GM10266 (cell line): ENCODE measurements at regions not wholly inside any gene's neighbourhood (a gene's known extent, or its start where the extent isn't known, plus 50 kb on each side); places are given as distances from the start of the nearest gene placed in this dataset.

Experiments used
- DNase-seq: peaks from one replicate; pipeline ENCODE4 v3.0.0; 2012; ENCODE audit errors: extremely low spot score
- TF ChIP-seq, protein P1 (sequence below): IDR thresholded peaks from 2 replicates; pipeline ENCODE4 v1.5.1; 2012; ENCODE audit warnings: mild to moderate bottlenecking, low read depth; ENCODE audit not compliant: control insufficient read depth, insufficient read depth; ENCODE audit errors: missing control alignments

DNA sequence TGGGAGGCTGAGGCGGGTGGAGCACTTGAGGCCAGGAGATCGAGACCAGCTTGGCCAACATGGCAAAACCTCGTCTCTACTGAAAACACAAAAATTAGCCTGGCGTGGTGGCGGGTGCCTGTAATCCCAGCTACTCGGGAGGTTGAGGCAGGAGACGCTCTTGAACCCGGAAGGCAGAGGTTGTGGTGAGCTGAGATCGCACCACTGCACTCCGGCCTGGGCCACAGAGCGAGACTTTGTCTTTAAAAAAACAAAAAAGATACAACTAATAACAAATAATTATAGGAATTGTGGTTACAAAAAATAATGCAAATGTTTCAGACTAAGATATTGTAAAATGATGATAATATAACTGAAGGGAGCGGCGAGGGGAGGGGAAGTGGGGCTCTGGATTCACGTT lies 90.3 kb upstream of the RTL6 start:
- TF ChIP-seq, protein P1, sequence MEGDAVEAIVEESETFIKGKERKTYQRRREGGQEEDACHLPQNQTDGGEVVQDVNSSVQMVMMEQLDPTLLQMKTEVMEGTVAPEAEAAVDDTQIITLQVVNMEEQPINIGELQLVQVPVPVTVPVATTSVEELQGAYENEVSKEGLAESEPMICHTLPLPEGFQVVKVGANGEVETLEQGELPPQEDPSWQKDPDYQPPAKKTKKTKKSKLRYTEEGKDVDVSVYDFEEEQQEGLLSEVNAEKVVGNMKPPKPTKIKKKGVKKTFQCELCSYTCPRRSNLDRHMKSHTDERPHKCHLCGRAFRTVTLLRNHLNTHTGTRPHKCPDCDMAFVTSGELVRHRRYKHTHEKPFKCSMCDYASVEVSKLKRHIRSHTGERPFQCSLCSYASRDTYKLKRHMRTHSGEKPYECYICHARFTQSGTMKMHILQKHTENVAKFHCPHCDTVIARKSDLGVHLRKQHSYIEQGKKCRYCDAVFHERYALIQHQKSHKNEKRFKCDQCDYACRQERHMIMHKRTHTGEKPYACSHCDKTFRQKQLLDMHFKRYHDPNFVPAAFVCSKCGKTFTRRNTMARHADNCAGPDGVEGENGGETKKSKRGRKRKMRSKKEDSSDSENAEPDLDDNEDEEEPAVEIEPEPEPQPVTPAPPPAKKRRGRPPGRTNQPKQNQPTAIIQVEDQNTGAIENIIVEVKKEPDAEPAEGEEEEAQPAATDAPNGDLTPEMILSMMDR, result no peak
- DNase-seq, result no peak

- DNase-seq, result no peak
- TF ChIP-seq, protein P1, result no peak
Observed at GRCh38 chr22:44587737-44588310, 89.8 kb upstream of the RTL6 start.

DNA sequence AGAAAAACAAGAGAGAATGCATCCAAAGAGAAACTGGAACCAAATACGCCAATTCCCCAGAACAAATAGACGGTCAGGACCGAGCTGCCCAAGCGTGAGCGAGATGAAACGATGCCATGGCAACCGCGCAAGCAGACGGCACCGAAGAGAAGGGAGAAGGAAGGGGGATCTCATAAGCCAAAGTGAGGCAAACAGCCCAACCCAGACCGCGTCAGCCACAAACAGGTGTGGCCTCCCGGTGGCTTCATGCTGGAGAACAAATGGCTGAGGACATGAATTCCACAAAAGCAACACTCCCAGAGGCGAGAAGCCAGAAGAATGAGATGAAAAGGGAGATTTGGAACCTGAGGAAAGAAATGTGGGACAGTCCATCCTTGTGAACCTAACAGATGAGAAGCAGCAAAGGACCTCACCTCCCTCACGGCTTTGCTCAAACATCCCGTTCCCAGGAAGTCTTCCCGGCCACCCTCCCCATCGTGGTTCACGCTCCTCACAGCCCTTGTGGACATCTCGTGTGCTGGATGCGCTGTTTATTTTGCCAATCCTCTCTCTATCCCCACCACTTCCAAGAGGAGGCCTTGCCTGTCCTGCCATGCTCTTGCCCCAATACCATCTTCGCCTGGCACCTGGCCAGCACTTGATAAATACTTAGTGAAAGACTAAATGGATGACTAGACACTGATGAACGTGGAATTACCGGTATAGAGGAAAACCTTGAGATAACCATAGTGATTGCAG lies 89.1 kb upstream of the RTL6 start:
- DNase-seq, result no peak
- TF ChIP-seq, protein P1, result no peak

DNA sequence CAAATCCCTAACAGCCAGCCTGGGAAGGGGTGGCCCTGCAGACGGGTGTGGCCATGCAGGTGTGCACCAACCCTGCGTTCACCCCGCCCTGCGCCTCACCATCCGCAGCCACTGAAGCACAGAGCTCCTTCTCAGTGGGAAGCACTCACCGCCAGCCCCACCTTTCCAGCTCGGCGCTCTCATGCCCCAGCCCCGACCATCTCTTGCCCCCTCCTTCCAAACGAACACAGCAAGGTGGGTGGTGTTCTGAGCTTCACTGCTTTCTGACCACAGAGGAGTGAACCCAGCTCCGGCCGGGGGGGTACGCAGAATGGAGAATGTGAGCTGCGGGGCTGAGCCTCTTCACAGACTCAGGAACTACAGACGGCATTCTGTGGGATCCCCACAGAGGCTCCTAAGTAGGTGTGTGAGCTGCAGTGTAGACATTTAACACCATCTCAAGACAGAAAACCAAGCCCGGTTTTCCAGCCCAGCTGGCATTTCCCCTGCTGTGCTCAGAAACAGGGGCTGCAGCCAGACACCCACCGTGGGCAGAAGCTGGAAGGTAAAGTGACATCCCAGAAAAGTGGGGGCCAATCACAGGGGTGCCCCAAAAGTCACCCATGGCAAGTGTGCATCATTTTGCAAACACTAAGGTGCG lies 88.4 kb upstream of the RTL6 start:
- DNase-seq, result no peak
- TF ChIP-seq, protein P1, result no peak

- TF ChIP-seq, protein P1, result no peak
- DNase-seq, result no peak
Observed at GRCh38 chr22:44585559-44586350, 87.7 kb upstream of the RTL6 start.

DNA sequence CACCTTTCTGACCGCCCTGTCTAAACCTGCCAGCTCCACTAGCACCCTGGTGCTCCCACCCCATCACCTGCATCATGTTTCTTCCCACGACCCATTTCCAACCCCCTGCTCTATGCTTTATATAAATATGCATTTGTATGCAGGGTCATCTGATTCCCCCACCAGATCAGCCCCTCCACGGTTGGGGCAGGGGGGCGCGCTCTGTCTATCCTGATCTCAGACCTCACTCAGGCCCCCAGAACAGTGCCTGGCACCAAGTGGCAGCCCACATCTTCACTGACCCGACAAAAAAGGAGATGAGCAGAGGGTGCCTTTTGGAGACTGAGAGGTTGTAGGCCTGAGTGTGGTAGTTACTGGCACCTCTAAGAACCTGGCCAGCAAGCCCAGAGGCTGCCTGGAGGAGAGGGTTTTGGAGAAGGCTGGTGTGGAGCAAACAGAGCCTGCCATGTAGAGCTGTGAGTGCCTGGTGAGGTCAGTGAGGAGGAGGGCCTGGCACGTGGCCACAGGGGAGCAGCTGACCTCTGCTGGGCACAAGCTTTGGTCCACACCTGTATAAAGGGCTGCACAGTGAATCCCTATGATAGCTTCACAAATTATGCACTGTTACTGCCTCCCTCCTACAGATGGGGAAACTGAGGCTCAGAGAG lies 86.3 kb upstream of the RTL6 start:
- TF ChIP-seq, protein P1, result no peak
- no peak for DNase-seq
